Fibroblast of peridontal ligament (primary cell): ENCODE measurements at regions not wholly inside any gene's neighbourhood (a gene's known extent, or its start where the extent isn't known, plus 50 kb on each side); places are given as distances from the start of the nearest gene placed in this dataset.
A peak's percentile ranks its signal among the peaks of the same experiment; 100 is the strongest.
"Not testable (repeated sequence)": the region's sequence is repeated elsewhere in the genome, so short reads cannot be mapped to it uniquely, and the experiment has no call there.

Source experiments
- DNase-seq: peaks from one replicate; pipeline ENCODE4 v3.0.0-alpha.2; 2010; ENCODE audit errors: extremely low read depth

DNA sequence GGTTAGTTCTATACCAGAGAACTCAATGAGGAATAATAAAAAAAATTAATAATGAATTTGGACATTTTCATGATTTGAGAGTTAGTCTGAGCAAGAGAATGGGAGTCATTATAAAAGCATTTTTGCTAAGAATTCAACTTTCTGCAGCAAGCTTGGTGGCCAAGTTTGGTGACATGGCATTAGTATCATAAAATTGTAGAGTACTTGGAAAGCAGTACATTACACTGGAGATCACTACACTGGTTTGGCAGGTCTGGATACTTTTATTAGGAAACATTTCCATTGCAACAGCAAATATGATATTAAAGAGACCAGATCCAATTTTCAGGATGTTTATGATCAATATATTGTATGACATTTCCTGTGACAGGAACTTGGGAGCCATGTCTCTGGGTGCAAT lies 249.1 kb upstream of the INTU start:
- DNase-seq, result no peak

DNA sequence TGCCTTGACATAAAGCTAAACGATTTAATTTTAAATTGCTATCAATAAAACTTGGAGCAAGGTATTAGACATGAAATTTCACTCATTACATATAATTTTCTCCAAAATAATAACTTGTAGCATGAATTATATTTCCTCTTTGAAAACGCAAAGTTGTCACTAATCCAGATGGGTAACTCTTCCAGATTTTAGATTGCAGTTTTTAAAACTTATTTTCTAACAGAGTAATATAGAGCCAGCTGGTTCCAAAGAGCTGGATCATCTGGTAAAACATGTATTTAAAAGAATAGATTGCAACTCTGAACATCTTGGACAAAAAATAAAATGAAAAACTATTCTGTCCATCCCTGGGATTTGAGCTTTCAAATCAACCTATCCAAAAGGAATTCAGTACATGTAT lies 238.2 kb upstream of the INTU start:
- no peak for DNase-seq

DNA sequence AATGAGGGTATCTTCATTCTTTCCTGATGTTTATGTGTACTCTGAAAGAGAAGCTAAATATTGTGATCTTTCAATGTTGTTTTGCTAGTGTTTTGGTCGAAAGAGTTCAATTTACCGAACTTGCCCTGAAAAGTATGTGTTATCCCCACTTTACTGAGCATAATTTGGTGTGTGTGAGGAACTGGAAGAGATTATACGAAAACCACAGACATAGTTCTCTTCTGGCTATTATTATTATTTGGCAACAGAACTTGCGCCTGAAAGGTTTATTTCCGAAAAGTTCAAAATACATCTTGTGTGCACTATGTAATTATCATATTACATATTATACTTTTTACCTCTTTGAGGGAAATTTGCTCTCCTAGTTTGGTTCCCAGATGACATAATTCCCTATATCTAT lies 232.5 kb upstream of the INTU start:
- DNase-seq, result peak; percentile 42

DNA sequence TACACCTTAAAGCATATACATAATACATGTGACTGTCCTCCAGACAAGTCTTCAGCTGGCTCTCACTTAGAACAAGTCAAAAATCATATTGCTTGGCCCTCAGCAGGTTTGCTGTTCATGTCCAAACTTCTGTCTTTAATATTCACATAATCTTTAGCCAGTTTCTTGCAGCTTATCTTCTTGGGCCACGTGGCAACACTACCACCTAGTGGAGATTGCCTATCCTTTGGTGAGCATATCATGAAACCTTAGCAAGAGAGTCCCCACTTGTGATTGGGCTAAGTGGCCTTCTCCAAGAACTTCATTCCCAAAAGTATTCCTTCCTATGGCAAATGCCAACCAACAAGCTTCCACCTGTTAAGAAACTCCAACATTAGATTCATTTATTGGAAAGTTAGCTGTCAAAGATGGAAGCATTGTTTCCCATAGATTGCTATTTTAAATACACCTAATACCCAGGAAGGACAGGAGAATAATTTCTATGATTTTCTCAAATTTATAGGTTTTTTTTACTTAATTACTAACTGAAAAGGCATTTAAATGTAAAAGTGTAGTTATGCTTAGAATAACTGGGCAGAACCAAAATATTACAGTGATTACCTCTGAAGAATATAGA lies 231.9 kb upstream of the INTU start:
- peak; percentile 94 for DNase-seq

DNA sequence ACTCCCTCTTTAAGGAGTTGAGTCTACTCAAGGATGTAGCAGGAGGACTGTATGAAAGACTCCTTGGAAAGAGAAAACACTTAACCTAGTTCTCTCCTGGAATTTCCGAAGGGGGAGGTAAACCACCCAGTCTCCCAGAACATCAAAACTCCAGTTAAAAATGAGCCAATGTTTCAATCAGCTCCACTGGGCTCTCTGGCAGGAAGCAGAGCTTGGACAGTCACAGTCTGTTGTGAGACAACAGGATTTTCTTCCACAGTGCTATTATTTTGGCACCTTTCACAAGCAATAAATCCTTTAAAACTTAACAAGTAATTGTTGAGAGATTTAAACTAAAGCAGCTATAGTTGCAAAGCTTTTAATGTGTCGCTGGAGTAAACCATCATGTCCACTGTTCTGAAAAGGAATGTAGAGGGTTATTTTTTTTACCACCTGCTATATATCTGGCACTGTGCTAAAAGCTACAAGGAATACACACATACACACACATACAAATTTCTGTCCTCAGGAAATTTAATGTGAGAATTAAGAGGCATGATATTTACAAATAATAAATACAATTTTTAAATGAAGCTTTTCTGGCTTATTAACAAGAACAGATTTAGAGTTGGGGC lies 229.2 kb upstream of the INTU start:
- DNase-seq, result no peak

DNA sequence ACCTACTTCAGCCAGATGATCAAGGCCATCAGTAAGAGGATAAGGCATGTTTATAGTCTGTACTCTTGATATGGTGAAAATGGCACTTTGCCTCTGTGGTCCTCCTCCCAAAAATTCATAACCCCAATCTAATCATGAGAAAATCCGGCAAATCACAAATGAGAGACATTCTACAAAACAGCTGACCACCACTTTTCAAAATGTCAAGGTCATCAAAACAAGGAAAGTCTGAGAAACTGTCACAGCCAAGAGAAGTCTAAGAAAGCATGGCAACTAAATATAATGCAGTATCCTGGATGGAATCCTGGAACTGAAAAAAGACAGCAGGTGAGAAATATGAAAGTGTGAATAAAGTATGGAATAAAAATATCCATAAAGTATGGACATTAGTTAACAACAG lies 226.6 kb upstream of the INTU start:
- no peak for DNase-seq

DNA sequence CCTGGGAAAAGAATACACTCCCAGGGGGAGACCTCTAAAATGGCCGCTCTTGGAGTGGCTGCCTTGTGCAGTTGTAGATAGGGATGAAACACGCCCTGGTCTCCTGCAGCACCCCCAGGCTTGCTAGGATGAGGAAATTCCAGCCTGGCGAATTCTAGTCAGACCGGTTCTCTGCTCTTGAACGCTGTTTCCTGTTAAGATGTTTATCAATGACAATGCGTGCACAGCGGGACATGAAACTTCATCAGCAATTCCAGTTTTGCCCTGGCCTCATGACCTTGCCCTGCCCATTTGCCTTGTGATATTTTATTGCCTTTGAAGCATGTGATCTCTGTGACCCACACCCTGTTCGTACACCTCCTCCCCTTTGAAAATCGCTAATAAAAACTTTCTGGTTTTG lies 225.2 kb upstream of the INTU start:
- DNase-seq, result not testable (repeated sequence)

DNA sequence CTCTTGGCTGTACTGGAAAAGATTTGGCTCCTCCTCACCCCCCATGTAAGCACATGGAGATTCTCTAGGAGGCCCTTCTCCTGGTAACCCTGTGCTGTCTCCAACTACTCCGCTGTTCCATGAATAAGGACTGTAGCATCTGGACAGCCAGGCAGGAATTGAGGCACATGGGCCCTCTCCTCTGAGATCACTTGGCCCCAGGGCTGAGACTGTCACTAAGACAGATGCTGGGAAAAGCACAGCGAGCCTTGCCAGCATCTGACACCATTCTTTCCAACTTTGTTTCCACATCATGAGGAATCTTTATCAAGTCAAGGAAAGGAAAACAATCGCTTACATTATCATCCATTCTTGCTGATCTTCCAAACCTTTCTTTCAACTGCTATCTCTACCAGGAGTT lies 222.6 kb upstream of the INTU start:
- DNase-seq, result no peak

DNA sequence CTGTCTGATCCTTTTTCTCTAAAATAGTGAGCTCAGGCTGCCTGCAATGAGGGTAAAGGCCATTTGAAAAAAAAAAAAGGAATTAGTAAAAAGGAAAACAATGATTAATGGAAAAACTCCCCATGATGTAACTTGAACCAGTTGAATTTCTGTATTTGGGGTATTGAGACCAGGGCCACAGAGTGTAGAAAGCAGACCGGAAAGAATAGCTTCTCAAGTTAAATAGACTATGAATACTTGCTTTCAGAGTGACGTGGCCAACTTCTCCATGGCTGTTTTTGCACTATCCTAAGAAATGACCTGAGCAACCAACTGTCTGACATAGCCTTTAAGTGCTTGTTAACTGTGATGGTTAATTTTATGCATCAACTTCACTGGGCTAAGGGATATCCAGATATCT lies 222.1 kb upstream of the INTU start:
- DNase-seq, result no peak

DNA sequence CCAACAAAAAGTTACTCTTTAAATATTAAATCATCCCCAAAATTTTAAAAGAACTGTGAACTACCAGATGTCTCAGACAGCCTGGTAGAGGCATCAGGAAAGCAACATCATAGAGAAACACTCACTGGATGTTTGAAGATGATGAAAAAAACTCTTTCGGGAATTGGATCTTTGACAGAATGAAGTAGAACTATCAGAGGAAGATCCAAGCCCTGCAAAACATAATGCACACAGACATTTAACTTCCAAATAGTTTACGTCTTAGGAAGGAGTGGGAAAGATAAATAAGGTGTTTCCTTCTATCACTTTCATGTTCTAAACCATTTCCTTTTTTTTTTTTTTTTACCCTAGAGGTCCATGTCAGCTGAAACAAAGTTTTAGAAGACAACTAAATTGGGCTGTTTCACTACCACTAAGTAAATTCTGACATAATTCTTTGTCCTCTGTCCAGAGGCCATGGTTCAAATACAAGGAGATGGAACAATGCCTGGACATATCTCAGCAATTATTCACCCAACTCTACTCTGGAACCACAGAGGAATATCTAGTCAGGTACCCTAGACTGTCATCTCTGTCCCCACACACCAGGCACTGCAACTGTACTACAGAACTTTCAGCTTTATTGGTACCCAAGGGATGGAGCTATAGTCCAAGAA lies 217.7 kb upstream of the INTU start:
- no peak for DNase-seq

DNA sequence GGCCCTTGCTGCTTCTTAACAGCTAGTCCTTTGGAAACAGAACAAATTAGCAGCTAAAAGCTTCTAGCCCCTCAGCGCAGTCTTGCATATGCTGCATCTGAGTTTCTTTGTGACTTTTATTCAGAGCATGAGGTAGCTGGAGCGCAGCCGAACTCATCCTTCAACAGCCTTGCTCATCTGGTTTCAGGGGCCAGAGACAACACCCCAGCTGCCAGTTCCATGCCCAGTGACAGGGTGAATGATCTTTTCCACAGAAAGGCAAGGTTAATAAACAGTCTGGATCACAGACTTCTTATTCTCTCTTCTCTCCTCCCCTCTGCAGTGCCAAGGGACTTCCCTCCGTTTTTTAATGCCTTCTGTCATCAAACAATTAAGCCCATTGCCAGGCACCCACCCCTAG lies 216.6 kb upstream of the INTU start:
- no peak for DNase-seq

DNA sequence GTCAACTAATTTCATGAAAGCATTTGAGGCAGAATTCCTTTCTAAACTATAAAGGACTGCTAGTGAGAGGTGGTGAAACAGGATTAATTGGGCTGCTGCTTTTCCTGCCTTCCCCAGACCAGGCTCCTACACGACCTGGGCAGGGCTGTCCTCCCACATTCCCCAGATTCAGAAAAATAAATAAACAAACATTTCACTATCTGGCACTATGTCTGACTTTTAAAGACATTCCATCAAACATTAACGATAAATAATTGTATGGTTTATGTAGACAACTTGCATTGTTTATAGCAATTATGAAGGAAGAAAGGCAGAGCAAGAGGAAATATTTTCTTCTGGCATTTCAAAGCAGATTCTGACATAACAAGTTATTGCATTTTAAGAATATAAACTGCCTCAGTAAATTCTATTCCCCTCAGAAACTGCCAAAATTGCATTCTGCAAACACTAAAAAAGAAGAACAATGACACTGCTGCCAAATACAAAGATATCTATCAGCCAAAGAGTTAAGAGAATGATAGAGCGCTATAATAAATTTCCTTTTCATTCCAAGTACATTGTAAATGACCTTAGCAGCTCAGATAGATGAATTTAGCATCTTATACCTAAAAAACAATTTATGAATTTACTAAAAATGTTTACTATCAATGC lies 214.7 kb upstream of the INTU start:
- no peak for DNase-seq

DNA sequence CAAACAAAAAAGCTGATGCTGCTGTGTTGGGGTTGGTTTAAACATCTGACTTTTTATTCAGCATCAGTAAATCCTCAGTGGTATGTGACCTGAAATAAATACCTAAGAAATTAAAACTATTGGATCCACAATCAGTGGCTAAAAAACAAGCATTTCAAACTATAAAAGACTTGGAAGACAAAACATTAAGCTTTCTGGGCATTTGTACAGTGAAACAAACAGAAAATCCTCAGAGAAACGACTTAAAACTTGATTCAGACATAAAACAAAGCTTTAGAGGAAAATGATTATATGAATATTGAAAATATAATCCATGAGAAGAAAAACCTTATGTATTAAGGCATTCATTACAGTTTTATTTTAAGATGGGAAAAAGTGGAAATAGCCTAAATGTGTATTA lies 213.3 kb upstream of the INTU start:
- DNase-seq, result no peak

DNA sequence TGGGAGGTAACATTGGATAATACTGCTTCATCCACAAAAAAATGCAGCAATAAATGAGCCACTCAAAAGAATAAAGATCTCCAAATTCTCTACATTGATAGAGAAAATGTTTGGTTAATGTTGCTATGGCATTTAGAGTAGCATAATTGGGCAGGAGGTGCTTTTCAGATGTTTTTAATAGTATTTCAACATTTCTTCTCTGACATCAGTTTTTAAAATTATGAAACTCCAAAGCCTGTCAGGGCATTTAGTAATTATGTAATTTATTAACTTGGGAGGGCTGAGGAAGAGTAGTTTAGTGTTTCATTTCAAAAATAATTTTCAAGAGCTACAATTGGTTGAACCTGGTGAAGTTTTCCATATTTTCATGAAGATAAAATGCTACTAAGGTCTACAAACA lies 211.3 kb upstream of the INTU start:
- DNase-seq, result peak; percentile 8

DNA sequence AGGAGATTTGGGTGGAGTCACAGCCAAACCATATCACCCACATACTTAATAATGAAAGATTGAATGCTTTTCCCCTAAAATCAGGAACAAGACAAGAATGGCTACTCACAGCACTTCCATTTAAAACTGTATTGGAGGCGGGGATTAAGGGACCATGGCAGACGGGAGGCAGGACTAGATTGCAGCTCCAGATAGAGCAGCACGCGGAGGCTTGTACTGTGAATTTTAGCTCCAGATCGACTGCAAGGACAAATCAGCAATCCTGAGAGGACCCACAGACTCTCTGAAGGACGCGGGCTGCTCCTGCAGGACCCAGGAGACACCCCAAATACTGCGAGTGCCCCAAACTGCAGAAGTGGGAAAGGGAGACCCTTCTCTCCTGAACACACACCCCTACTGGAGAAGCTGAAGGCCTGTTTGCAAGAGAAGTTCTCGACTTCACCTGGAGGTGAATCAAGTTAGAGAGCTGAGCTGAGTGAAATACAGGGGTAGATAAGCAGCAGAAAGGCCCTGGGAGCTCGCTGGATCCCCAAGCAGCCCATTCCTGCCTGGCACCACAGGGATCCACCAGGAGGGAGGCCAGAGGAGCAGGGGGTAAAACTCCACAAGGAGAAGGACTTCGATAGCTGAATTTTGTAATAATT lies 207.4 kb upstream of the INTU start:
- DNase-seq, result no peak

DNA sequence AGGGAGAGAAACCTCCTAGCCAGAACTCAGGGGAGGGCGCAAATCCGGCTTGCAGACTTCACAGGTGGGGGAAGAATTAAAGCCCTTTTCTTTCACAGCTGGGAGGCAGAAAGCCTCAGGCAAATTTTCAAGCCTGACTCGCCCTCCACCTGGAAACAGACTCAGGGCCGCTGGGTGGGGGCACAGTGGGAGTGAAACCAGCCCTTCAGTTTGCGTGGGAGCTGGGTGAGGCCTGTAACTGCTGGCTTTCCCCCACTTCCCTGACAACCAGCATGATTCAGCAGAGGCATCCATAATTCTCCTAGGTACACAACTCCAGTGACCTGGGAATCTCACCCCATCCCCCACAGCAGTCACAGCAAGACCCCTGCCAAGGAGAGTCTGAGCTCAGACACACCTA lies 206.9 kb upstream of the INTU start:
- no peak for DNase-seq

DNA sequence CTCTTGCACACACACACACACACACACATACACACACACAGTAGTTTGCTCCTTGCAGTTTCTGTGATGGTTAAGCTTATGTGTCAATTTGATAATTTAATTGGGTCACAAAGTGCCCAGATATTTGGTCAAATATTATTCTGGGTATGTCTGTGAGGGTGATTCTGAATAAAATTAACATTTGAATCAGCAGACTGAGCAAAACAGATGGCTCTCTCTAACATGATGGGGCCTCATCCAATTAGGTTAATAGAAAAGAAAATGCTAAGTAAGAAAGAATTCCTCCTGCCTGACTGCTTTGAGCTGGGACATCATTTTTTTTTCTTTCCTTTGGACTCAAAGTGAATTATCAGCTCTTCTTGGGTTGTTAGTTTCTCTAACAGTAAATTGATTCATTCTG lies 191.2 kb upstream of the INTU start:
- DNase-seq, result no peak

DNA sequence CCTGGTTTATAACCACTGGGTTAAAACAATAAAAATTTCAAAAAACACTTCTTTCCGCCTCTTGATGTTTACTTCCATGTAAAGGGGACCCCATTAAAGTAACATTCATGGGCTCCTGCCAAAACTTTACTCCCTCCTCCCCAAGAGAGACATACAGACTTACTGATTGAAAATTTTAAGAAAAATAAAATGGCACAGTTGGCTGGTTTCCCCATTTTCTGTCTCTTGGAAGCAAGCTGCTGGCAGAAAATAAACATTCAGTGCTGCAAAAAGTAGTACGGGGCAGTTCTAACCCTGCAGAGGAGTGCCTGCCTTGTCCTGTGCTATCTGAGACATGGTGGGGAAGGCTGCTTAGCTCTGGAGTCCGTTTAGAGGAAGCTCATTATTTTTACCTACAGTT lies 187.3 kb upstream of the INTU start:
- no peak for DNase-seq

DNA sequence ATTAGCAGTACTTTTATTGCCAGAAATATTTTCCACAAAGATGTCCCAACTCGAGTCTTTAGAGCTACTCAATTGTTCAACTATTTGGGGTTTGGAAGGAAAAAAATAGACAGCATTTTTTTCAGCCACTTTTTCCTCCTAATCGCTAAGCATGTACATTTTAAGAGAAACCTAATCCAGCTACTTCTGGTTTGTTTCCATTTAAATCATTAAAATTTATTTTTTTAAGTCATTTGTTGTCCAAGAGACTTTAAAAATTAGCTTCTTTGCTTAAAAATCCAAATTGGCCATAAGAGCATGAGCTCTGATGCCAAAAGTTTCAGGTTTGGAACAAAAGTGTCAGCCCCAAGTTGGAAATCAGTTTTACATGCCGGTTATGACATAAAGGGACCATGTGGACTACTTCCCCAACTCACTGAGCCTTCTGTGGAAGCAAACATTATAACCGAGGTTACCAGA lies 186.3 kb upstream of the INTU start:
- DNase-seq, result peak; percentile 2

DNA sequence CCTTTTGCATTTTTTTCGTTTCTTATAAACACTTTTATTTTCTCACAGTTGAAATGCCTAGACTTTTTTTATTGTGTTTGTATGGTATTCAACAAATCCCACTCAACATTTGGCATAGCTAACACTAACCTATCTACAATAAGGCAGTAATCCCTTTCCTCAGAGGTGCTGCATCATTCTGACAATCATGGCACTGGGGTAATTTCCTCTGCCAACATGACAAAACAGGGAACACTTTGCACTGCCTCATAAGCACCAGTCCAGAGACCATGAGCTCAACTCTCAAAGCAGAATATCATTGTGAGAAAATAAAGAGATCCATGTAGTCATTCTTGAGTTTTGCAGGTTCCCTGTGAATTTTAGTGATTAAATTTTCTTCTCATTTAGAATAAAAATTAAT lies 183.8 kb upstream of the INTU start:
- DNase-seq, result no peak

DNA sequence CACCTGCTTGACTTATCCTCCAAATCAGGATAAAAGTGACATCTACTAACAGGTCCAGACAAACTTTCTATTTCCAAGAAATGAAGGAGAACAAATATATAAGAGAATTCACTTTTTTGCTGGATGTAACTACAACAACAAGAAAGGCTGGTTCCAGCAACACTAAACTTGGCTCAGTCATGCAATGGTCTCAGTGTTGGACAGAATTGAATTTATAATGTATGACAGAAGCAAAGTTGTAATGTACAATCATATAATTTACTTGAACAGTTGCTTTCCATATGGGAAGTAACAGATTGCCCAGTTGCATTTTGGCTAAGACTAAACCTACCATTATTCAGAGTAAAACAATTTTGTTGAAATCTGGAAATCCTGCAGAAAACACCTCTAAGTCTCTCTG lies 183.3 kb upstream of the INTU start:
- no peak for DNase-seq

DNA sequence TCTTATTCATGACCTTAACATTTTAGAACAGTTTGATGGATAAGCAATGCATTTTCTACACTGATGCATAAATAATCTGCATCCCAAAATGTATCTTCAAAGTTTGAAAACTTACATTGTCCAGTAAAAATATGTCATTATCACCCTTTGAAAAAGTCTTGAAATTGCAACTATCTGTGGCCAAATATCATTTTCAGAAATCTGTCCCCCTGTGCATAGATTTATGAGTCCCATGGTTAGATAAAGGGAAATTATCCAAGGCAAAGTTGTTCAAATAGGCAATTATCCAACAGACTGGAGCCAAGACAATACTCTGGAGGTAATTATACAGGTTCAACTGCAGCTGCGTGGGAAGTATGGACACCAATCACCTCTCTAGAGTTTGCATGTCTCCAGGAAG lies 182.5 kb upstream of the INTU start:
- DNase-seq, result no peak

DNA sequence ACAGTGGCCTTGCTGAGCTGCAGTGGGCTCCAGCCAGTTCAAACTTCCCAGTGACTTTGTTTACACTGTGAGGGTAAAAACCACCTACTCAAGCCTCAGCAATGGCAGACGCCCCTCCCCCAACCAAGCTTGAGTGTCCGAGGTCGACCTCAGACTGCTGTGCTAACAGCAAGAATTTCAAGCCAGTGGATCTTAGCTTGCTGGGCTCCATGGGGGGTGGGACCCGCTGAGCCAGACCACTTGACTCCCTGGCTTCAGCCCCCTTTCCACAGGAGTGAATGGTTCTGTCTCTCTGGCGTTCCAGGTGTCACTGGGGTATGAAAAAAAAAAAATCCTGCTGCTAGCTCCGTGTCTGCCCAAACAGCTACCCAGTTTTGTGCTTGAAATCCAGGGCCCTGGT lies 168.9 kb upstream of the INTU start:
- no peak for DNase-seq
